ENCODE measurements at regions not wholly inside any gene's neighbourhood (a gene's known extent, or its start where the extent isn't known, plus 50 kb on each side); places are given as distances from the start of the nearest gene placed in this dataset.

DNA sequence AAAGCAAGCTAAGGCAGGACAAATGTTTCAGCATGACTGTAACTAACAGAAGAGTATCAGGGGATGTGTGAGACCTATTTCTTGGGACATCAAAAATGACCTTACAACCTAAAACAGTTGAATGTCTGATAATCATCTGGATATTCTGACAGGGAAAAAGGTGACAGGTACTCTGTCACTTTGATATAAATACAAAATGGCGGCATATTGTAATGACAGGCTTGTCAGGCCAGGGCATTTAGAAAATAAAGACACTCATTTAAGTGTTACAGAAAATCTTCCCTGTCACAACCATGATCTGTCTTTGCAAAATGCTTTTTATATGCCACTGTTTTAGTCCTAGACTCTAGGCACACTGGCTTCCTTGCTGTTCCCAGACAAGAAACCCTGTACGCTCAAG is 1033.3 kb upstream of the FLRT2 start:
- no peak for TF ChIP-seq CTCF (IDR thresholded peaks at IDR 0.05; ENCODE audit: low read length)
- TF ChIP-seq EZH2 (IDR thresholded peaks at IDR 0.05; ENCODE audit: borderline replicate concordance, low read length): no peak
